Endothelial cell of umbilical vein (primary cell): ENCODE measurements at regions not wholly inside any gene's neighbourhood (a gene's known extent, or its start where the extent isn't known, plus 50 kb on each side); places are given as distances from the start of the nearest gene placed in this dataset.

Experiments
- BruUV-seq: library from RNA; stranded (reverse); fragments of 400-500 nt; replicated peaks from 2 replicates; lab custom pipeline; 2021; lab: Mats Ljungman, UMichigan
- CTCF ChIA-PET: fragments of 300-600, 350-600 bp; sonication (Branson Sonifier 250); formaldehyde crosslinking; loops from one replicate; lab custom pipeline; 2021; ENCODE audit warnings: antibody characterized with exemption, inconsistent platforms; lab: Charles Lee
- POLR2A ChIA-PET: fragments of 300-600, 350-600 bp; sonication (Branson Sonifier 250); formaldehyde crosslinking; loops from one replicate; lab custom pipeline; 2021; ENCODE audit warnings: antibody characterized with exemption, inconsistent platforms; lab: Charles Lee
- DNase-seq: peaks from one replicate; pipeline ENCODE4 v3.0.0-alpha.2; 2011; ENCODE audit warnings: low read depth, low spot score
- FAIRE-seq: peaks from 2 replicates; lab custom pipeline; 2011; peaks lifted over from hg19 to GRCh38; lab: Jason Lieb, UNC
- H2AFZ ChIP-seq: 2 replicates; pipeline ENCODE4 v1.6.0; 2012; ENCODE audit warnings: low read depth, low read length, control low read depth, inconsistent platforms
- H3K27ac ChIP-seq: 2 replicates; pipeline ENCODE4 v1.5.1; 2011; ENCODE audit warnings: low read depth, mild to moderate bottlenecking, control low read depth, low read length, moderate library complexity; ENCODE audit not compliant: insufficient read depth
- H3K27me3 ChIP-seq, 2 experiments: 2 replicates each; pipeline versions ENCODE4 v1.6.0 to v1.6.1; 2011; ENCODE audit warnings: low read length in 2 of 2, mixed read lengths in 1 of 2; ENCODE audit not compliant: control insufficient read depth in 2 of 2, insufficient read depth in 2 of 2
- H3K36me3 ChIP-seq, 2 experiments: 2 replicates in 1 of 2; 3 replicates in 1 of 2; pipeline ENCODE4 v1.5.1; 2011; ENCODE audit warnings: low read length in 2 of 2, mild to moderate bottlenecking in 1 of 2, moderate library complexity in 1 of 2; ENCODE audit not compliant: control insufficient read depth in 2 of 2, insufficient read depth in 2 of 2; ENCODE audit errors: extremely low read depth in 1 of 2
- H3K4me1 ChIP-seq: 3 replicates; pipeline ENCODE4 v1.5.1; 2011; ENCODE audit warnings: mild to moderate bottlenecking, low read length; ENCODE audit not compliant: control insufficient read depth, insufficient read depth; ENCODE audit errors: extremely low read depth
- H3K4me2 ChIP-seq: 2 replicates; pipeline ENCODE4 v1.6.1; 2011; ENCODE audit warnings: low read length, control low read depth, mixed read lengths; ENCODE audit not compliant: insufficient read depth
- H3K4me3 ChIP-seq, 3 experiments: fragments of 200-600 bp in 1 of 3; sonication (generic), shearing (Covaris generic) in 1 of 3; replicated peaks in 1 of 3; 2 replicates each; pipeline ENCODE4 v1.5.1; 2011 to 2016; ENCODE audit warnings: control low read depth in 3 of 3, low read length in 3 of 3, mild to moderate bottlenecking in 2 of 3, inconsistent platforms in 1 of 3, low read depth in 1 of 3, moderate library complexity in 1 of 3; ENCODE audit not compliant: insufficient read depth in 1 of 3
- H3K79me2 ChIP-seq: 2 replicates; pipeline ENCODE4 v1.6.0; 2012; ENCODE audit warnings: low read length, inconsistent platforms; ENCODE audit not compliant: control insufficient read depth, insufficient read depth
- H3K9ac ChIP-seq: replicated peaks from 2 replicates; pipeline ENCODE3; 2011; ENCODE audit warnings: low read length, control low read depth; ENCODE audit not compliant: insufficient read depth; ENCODE audit errors: extremely low read depth
- H3K9me1 ChIP-seq: replicated peaks from 3 replicates; pipeline ENCODE4 v1.6.0; 2011; ENCODE audit warnings: mild to moderate bottlenecking, low read length; ENCODE audit not compliant: control insufficient read depth, insufficient read depth; ENCODE audit errors: extremely low read depth
- H3K9me3 ChIP-seq: replicated peaks from 2 replicates; pipeline ENCODE4 v1.5.1; 2012; ENCODE audit warnings: low read length, inconsistent platforms; ENCODE audit not compliant: control insufficient read depth, insufficient read depth
- H4K20me1 ChIP-seq: replicated peaks from 2 replicates; pipeline ENCODE3; 2011; ENCODE audit warnings: mild to moderate bottlenecking, low read length; ENCODE audit not compliant: control insufficient read depth, insufficient read depth; ENCODE audit errors: extremely low read depth
- CTCF ChIP-seq, 2 donors: IDR thresholded peaks; 1 replicate in 1 of 2; 2 replicates in 1 of 2; pipeline ENCODE4 v1.5.1; 2011; ENCODE audit warnings: low read length in 2 of 2, mild to moderate bottlenecking in 2 of 2, moderate library complexity in 2 of 2, control low read depth in 1 of 2, inconsistent platforms in 1 of 2, low read depth in 1 of 2; ENCODE audit not compliant: insufficient read depth in 1 of 2; ENCODE audit errors: extremely low read depth in 1 of 2
- EZH2 ChIP-seq: IDR thresholded peaks from 2 replicates; pipeline ENCODE4 v1.6.1; 2012; ENCODE audit warnings: borderline replicate concordance, low read depth, mild to moderate bottlenecking, moderate library complexity, low read length, inconsistent platforms; ENCODE audit not compliant: severe bottlenecking
- FOS ChIP-seq: IDR thresholded peaks from 2 replicates; pipeline ENCODE4 v1.6.1; 2011; ENCODE audit warnings: mild to moderate bottlenecking, low read length, moderate library complexity, borderline replicate concordance; ENCODE audit not compliant: insufficient read depth
- GATA2 ChIP-seq: IDR thresholded peaks from 2 replicates; pipeline ENCODE4 v1.7.0; 2011; ENCODE audit warnings: low read depth, mild to moderate bottlenecking, moderate library complexity, mixed read lengths, low read length; ENCODE audit not compliant: insufficient read length, insufficient read depth
- JUN ChIP-seq: IDR thresholded peaks from 2 replicates; pipeline ENCODE4 v1.6.1; 2011; ENCODE audit warnings: borderline replicate concordance, low read depth; ENCODE audit not compliant: insufficient read length, insufficient read depth
- MAX ChIP-seq: IDR thresholded peaks from 2 replicates; pipeline ENCODE4 v1.6.1; 2011; ENCODE audit not compliant: insufficient read depth, insufficient read length
- MYC ChIP-seq: IDR thresholded peaks from one replicate; pipeline ENCODE4 v1.6.1; 2011; ENCODE audit warnings: mild to moderate bottlenecking, low read depth, low read length
- POLR2A ChIP-seq: IDR thresholded peaks from 2 replicates; pipeline ENCODE4 v1.6.1; 2012; ENCODE audit warnings: low read depth, mild to moderate bottlenecking, control low read depth, low read length
- POLR2AphosphoS5 ChIP-seq: IDR thresholded peaks from 2 replicates; pipeline ENCODE4 v1.6.1; 2012; ENCODE audit warnings: low read depth, mild to moderate bottlenecking, control low read depth, low read length, moderate library complexity; ENCODE audit not compliant: insufficient read depth
- dilution Hi-C: fragments of 300-500 bp; cut with MboI; formaldehyde crosslinking; loops from one replicate; pipeline ENCODE4 v1.15.0; 2019; ENCODE audit warnings: low sequenced_read_pairs; ENCODE audit not compliant: extremely low pct_ligation_motif_present
- intact Hi-C: fragments of 100-400 bp; cut with micrococcal nuclease; formaldehyde crosslinking; loops from one replicate; pipeline ENCODE4 v1.10.0; 2022

GRCh38 chr11:110890995-110891394 is 178.8 kb upstream of the ARHGAP20 start:
- ChIA-PET CTCF (no interaction called here), POLR2A (no interaction called here)
- intact Hi-C loops (no loop called here), dilution Hi-C loops (no loop called here)
- Histone ChIP-seq H3K36me3 (no peaks in the 10 kb centered on the region), H3K4me1 (no peaks in the 10 kb centered on the region), H3K27ac (no peak overlapping the region), H3K79me2 (no peaks in the 10 kb centered on the region), H3K4me3 (no peak overlapping the region), H3K9me3 (no peaks in the 10 kb centered on the region), H2AFZ (no peak overlapping the region), H3K9ac (no peak overlapping the region), H4K20me1 (no peaks in the 10 kb centered on the region), H3K27me3 (no peaks in the 10 kb centered on the region), H3K4me2 (no peak overlapping the region), H3K9me1 (no peaks in the 10 kb centered on the region)
- BruUV-seq, result no TSS peak
- FAIRE-seq (no peak), DNase-seq (no peak)
- TF ChIP-seq JUN (no peak), MAX (no peak), MYC (no peak), POLR2AphosphoS5 (no peak), CTCF (IDR thresholded peaks at IDR 0.05; ENCODE audit: extremely low read depth in 1 of 2, insufficient read depth in 1 of 2, low read depth in 1 of 2, low read length in 2 of 2) (no peak), GATA2 (no peak), FOS (no peak), EZH2 (no peak), POLR2A (no peak)
